Stomach (tissue), 8 donors: ENCODE measurements at regions not wholly inside any gene's neighbourhood (a gene's known extent, or its start where the extent isn't known, plus 50 kb on each side); places are given as distances from the start of the nearest gene placed in this dataset.
"Not testable (repeated sequence)": the region's sequence is repeated elsewhere in the genome, so short reads cannot be mapped to it uniquely, and the experiment has no call there.

Experiments used
- DNase-seq, 2 donors: peaks; one replicate each; pipeline versions ENCODE4 v3.0.0 to v3.0.0-alpha.2; 2013 to 2019
- H3K27ac ChIP-seq, 5 donors: fragments of 200-600 bp in 4 of 5; sonication (generic) in 4 of 5; one replicate each; pipeline ENCODE4 v1.5.1; 2013 to 2019; ENCODE audit warnings: mild to moderate bottlenecking in 1 of 5, moderate library complexity in 1 of 5
- H3K27me3 ChIP-seq, 3 donors: fragments of 200-600 bp; sonication (generic); one replicate each; pipeline ENCODE4 v1.5.1; 2017 to 2019; ENCODE audit warnings: mixed run types in 1 of 3
- H3K36me3 ChIP-seq, 4 donors: fragments of 200-600 bp; sonication (generic); 1 replicate in 3 of 4; 2 replicates in 1 of 4; pipeline ENCODE4 v1.5.1; 2016 to 2019
- H3K4me1 ChIP-seq, 4 donors: fragments of 200-600 bp; sonication (generic); one replicate each; pipeline ENCODE4 v1.5.1; 2016 to 2019
- H3K4me3 ChIP-seq, 4 donors: fragments of 200-600 bp; sonication (generic) in 3 of 4; one replicate each; pipeline ENCODE4 v1.5.1; 2016 to 2019; ENCODE audit warnings: mild to moderate bottlenecking in 1 of 4
- H3K9me3 ChIP-seq, 4 donors: fragments of 200-600 bp; sonication (generic); one replicate each; pipeline ENCODE4 v1.5.1; 2016 to 2019
- CTCF ChIP-seq, 7 experiments: fragments of 450-650 bp in 4 of 7; fragments of 200-600 bp in 3 of 7; sonication (generic) in 3 of 7; IDR thresholded peaks; one replicate each; pipeline ENCODE4 v1.5.1; 2016 to 2019; ENCODE audit warnings: antibody characterized with exemption in 7 of 7, control low read depth in 2 of 7, mild to moderate bottlenecking in 1 of 7
- EP300 ChIP-seq: sonication (generic); formaldehyde crosslinking; IDR thresholded peaks from one replicate; pipeline ENCODE4 v1.6.1; 2017; ENCODE audit warnings: antibody characterized with exemption
- POLR2A ChIP-seq, 4 donors: fragments of 450-650 bp; IDR thresholded peaks; one replicate each; pipeline ENCODE4 v1.6.1; 2016; ENCODE audit warnings: antibody characterized with exemption in 4 of 4, control low read depth in 2 of 4, mild to moderate bottlenecking in 1 of 4, moderate library complexity in 1 of 4
- POLR2AphosphoS5 ChIP-seq, 3 donors: sonication (generic); formaldehyde crosslinking; IDR thresholded peaks; one replicate each; pipeline ENCODE4 v1.6.1; 2016; ENCODE audit warnings: antibody characterized with exemption in 3 of 3
- WGBS, 5 donors: extraction: QIAGEN DNeasy Blood & Tissue Kit in 3 of 5; methylation state at CpG; one replicate each; pipeline versions ENCODE4 v1.1.5 to v1.1.7; 2013 to 2018; 5-methylcytosine and 5-hydroxymethylcytosine counted together
- intact Hi-C: fragments of 100-400 bp; cut with DNase I; formaldehyde crosslinking; loops from one replicate; pipeline ENCODE4 v1.15.1; 2023; ENCODE audit warnings: low total_unique reads
- donor health status: healthy with polysubstance abuse.
- donor health status: Bipolar disorder and iron deficiency.
- donor health status: healthy.

GRCh38 chr12:82593901-82594396 is 92.8 kb upstream of the TMTC2 start:
- WGBS, 5 donors, result 10 to 24% (median 12%) methylated on average over 1 of the region's 1 CpG

GRCh38 chr12:82595941-82596340 is 90.8 kb upstream of the TMTC2 start:
- no peaks in the 10 kb centered on the region for H3K4me1 ChIP-seq
- TF ChIP-seq EP300 (no peak), CTCF (IDR thresholded peaks at IDR 0.05) (no peak), POLR2AphosphoS5 (IDR thresholded peaks at IDR 0.05) (no peak), POLR2A (IDR thresholded peaks at IDR 0.05) (no peak)
- intact Hi-C loops, result no loop called here
- H3K27me3 ChIP-seq, result no peaks in the 10 kb centered on the region
- no peak overlapping the region for H3K27ac ChIP-seq
- DNase-seq, result no peak
- H3K9me3 ChIP-seq, result no peaks in the 10 kb centered on the region
- no peaks in the 10 kb centered on the region for H3K36me3 ChIP-seq
- H3K4me3 ChIP-seq, result no peak overlapping the region

More at GRCh38 chr12:82593901-82594396, 92.8 kb upstream of the TMTC2 start:
- H3K9me3 ChIP-seq, result peaks cover 0 to 8% (median 3%) of the 10 kb centered on the region in 4 donors
- no peak overlapping the region for H3K4me3 ChIP-seq
- no peaks in the 10 kb centered on the region for H3K4me1 ChIP-seq
- peak in 1 of 2 donors; percentile 33 for DNase-seq
- intact Hi-C loops, result no loop called here
- TF ChIP-seq EP300 (no peak), POLR2A (IDR thresholded peaks at IDR 0.05) (no peak), POLR2AphosphoS5 (IDR thresholded peaks at IDR 0.05) (no peak), CTCF (IDR thresholded peaks at IDR 0.05) (no peak)
- H3K36me3 ChIP-seq, result no peaks in the 10 kb centered on the region
- H3K27ac ChIP-seq, result no peak overlapping the region
- H3K27me3 ChIP-seq, result no peaks in the 10 kb centered on the region

GRCh38 chr12:82596483-82596882 is 90.2 kb upstream of the TMTC2 start:
- no peaks in the 10 kb centered on the region for H3K9me3 ChIP-seq
- no peaks in the 10 kb centered on the region for H3K36me3 ChIP-seq
- 73 to 83% (median 79%) methylated on average over 1 of the region's 1 CpG for WGBS, 5 donors
- H3K4me1 ChIP-seq, result no peaks in the 10 kb centered on the region
- no peak for DNase-seq
- H3K4me3 ChIP-seq, result no peak overlapping the region
- no peak for TF ChIP-seq POLR2A (IDR thresholded peaks at IDR 0.05)
- no peak for TF ChIP-seq POLR2AphosphoS5 (IDR thresholded peaks at IDR 0.05)
- no peak for TF ChIP-seq CTCF (IDR thresholded peaks at IDR 0.05)
- TF ChIP-seq EP300, result no peak
- intact Hi-C loops, result no loop called here
- H3K27ac ChIP-seq, result no peak overlapping the region
- no peaks in the 10 kb centered on the region for H3K27me3 ChIP-seq

- H3K4me3 ChIP-seq, result no peak overlapping the region
- intact Hi-C loops, result no loop called here
- no peaks in the 10 kb centered on the region for H3K27me3 ChIP-seq
- DNase-seq, result peak in 1 of 2 donors; percentile 23
- H3K36me3 ChIP-seq, result no peaks in the 10 kb centered on the region
- H3K4me1 ChIP-seq, result no peaks in the 10 kb centered on the region
- H3K27ac ChIP-seq, result no peak overlapping the region
- no peak for TF ChIP-seq POLR2A (IDR thresholded peaks at IDR 0.05)
- no peak for TF ChIP-seq EP300
- no peak for TF ChIP-seq POLR2AphosphoS5 (IDR thresholded peaks at IDR 0.05)
- TF ChIP-seq CTCF (IDR thresholded peaks at IDR 0.05), result no peak
- peaks cover 0 to 7% (median 0%) of the 10 kb centered on the region in 4 donors for H3K9me3 ChIP-seq
These were observed 86.3 kb upstream of the TMTC2 start for GRCh38 chr12:82600379-82600778.

GRCh38 chr12:82603647-82604046 is 83.1 kb upstream of the TMTC2 start:
- H3K27ac ChIP-seq, DNase-seq, H3K27me3 ChIP-seq, H3K9me3 ChIP-seq, H3K4me3 ChIP-seq, intact Hi-C loops, H3K36me3 ChIP-seq, H3K4me1 ChIP-seq: not testable (repeated sequence)
